CD8-positive, alpha-beta memory T cell (primary cell): ENCODE measurements at regions not wholly inside any gene's neighbourhood (a gene's known extent, or its start where the extent isn't known, plus 50 kb on each side); places are given as distances from the start of the nearest gene placed in this dataset.
"Not testable (repeated sequence)": the region's sequence is repeated elsewhere in the genome, so short reads cannot be mapped to it uniquely, and the experiment has no call there.

Experiments used
- CTCF ChIA-PET: fragments of 350-600 bp; sonication (Branson Sonifier 250); formaldehyde crosslinking; loops from one replicate; lab custom pipeline; 2021; ENCODE audit warnings: antibody characterized with exemption; lab: Charles Lee
- POLR2A ChIA-PET: fragments of 350-600 bp; sonication (Branson Sonifier 250); formaldehyde crosslinking; loops from one replicate; lab custom pipeline; 2021; ENCODE audit warnings: antibody characterized with exemption; lab: Charles Lee
- DNase-seq, 5 donors: peaks; one replicate each; pipeline versions ENCODE4 v3.0.0 to v3.0.0-alpha.2; 2020 to 2022; ENCODE audit warnings: mixed read lengths in 1 of 5
- H3K27ac ChIP-seq: one replicate; pipeline ENCODE4 v1.7.0; 2013; ENCODE audit warnings: low read depth, mild to moderate bottlenecking, low read length, moderate library complexity
- H3K27me3 ChIP-seq: 2 replicates; pipeline ENCODE4 v1.7.0; 2013; ENCODE audit warnings: low read length, mild to moderate bottlenecking; ENCODE audit not compliant: insufficient read depth, poor library complexity, severe bottlenecking
- H3K36me3 ChIP-seq: 2 replicates; pipeline ENCODE4 v1.7.0; 2013; ENCODE audit warnings: mild to moderate bottlenecking, low read length, moderate library complexity; ENCODE audit not compliant: insufficient read depth
- H3K4me1 ChIP-seq: 2 replicates; pipeline ENCODE4 v1.7.0; 2013; ENCODE audit warnings: mild to moderate bottlenecking, low read length, moderate library complexity; ENCODE audit not compliant: insufficient read depth
- H3K4me3 ChIP-seq: 2 replicates; pipeline ENCODE4 v1.7.0; 2013; ENCODE audit warnings: mild to moderate bottlenecking, low read length
- H3K9me3 ChIP-seq: 2 replicates; pipeline ENCODE4 v1.7.0; 2013; ENCODE audit warnings: mild to moderate bottlenecking, low read length
- H3K27ac Mint-ChIP-seq, 8 donors: one replicate each; pipeline ENCODE4 v1.8.0; 2020 to 2021; ENCODE audit warnings: mixed read lengths in 8 of 8, mild to moderate bottlenecking in 6 of 8, inconsistent platforms in 3 of 8, moderate library complexity in 3 of 8
- H3K27me3 Mint-ChIP-seq, 2 donors: one replicate each; pipeline ENCODE4 v1.8.0; 2020 to 2021; ENCODE audit warnings: mixed read lengths in 2 of 2, mild to moderate bottlenecking in 1 of 2, moderate library complexity in 1 of 2
- H3K36me3 Mint-ChIP-seq, 3 donors: one replicate each; pipeline ENCODE4 v1.8.0; 2020 to 2021; ENCODE audit warnings: mixed read lengths in 3 of 3, inconsistent platforms in 1 of 3, mild to moderate bottlenecking in 1 of 3
- H3K4me1 Mint-ChIP-seq, 3 donors: one replicate each; pipeline ENCODE4 v1.8.0; 2020 to 2021; ENCODE audit warnings: mixed read lengths in 3 of 3, inconsistent platforms in 1 of 3, mild to moderate bottlenecking in 1 of 3
- H3K4me3 Mint-ChIP-seq, 7 donors: one replicate each; pipeline ENCODE4 v1.8.0; 2020 to 2021; ENCODE audit warnings: mixed read lengths in 7 of 7, mild to moderate bottlenecking in 6 of 7, moderate library complexity in 4 of 7, inconsistent platforms in 2 of 7
- H3K9me3 Mint-ChIP-seq, 5 donors: one replicate each; pipeline ENCODE4 v1.8.0; 2020 to 2022; ENCODE audit warnings: mixed read lengths in 5 of 5, mild to moderate bottlenecking in 3 of 5, moderate library complexity in 2 of 5, inconsistent platforms in 1 of 5

DNA sequence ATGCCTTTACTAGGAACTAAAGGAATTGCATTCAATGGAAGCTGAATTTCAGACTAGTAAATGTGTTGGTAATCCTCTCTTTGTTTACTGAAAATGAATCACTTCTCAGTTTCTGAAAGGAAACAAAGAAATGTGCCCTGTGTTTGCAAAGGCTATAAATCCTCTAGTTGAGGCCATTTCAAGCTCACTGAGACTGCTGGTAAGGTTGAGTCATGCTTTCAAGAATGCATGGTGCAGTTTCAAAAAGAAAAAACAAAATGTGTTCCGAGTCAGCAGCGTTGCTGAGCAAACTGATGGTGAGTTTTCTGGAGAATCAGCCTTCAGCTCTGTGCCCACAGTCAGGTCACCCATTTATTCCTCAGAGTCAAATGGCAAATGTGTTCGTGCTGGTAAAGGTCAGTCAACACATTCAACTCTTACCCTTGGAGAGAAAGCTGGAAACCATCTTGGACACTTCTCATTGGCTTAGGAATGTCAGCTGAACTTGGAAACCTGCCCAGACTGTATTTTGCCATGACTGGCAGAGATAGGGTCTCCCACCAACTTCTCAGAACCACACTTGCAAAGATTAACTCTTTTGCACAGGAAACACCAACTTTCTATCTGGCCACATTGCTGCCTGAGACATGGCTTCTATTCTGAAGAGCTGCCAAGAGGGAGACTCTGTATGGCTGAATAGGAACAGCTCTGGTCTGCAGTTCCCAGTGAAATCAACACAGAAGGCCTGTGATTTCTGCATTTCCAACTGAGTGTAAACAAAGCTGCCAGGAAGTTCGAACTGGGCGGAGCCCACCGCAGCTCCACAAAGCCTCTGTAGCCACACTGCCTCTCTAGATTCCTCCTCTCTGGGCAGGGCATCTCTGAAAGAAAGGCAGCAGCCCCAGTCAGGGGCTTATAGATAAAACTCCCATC is 484.4 kb downstream of the ATP23 start:
- POLR2A ChIA-PET, result no interaction called here
- CTCF ChIA-PET, result no interaction called here
- peaks cover 1 to 8% of the 10 kb centered on the region in 2 donors for H3K27me3 Mint-ChIP-seq

DNA sequence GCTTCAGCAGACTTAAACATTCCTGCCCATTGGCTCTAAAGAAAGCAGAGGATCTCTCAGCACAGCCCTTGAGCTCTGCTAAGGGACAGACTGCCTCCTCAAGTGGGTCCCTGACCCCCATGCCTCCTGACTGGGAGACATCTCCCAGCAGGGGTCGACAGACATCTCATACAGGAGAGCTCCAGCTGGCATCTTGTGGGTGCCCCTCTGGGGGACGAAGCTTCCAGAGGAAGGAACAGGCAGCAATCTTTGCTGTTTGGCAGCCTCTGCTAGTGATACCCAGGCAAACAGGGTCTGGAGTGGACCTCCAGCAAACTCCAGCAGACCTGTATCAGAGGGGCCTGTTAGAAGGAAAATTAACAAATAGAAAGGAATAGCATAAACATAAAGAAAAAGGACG is 485.1 kb downstream of the ATP23 start:
- H3K27me3 ChIP-seq, H3K4me1 Mint-ChIP-seq, H3K4me3 ChIP-seq, POLR2A ChIA-PET, H3K27ac Mint-ChIP-seq, H3K27ac ChIP-seq, H3K36me3 ChIP-seq, H3K9me3 ChIP-seq, CTCF ChIA-PET, H3K9me3 Mint-ChIP-seq, H3K36me3 Mint-ChIP-seq, DNase-seq, H3K4me3 Mint-ChIP-seq, H3K4me1 ChIP-seq, H3K27me3 Mint-ChIP-seq: not testable (repeated sequence)

More for the DNA sequence above, 484.4 kb downstream of the ATP23 start:
- Mint-ChIP-seq H3K4me1 (peaks cover 0 to 10% (median 10%) of the 10 kb centered on the region in 3 donors), H3K36me3 (no peaks in the 10 kb centered on the region), H3K4me3 (no peak overlapping the region), H3K27ac (peak overlapping the region in 1 of 8 donors; percentile 17), H3K9me3 (peaks cover 0 to 2% (median 0%) of the 10 kb centered on the region in 5 donors)
- Histone ChIP-seq H3K27me3 (no peaks in the 10 kb centered on the region), H3K9me3 (no peaks in the 10 kb centered on the region), H3K27ac (no peak overlapping the region), H3K4me1 (no peaks in the 10 kb centered on the region), H3K36me3 (no peaks in the 10 kb centered on the region), H3K4me3 (no peak overlapping the region)
- DNase-seq, result no peak

DNA sequence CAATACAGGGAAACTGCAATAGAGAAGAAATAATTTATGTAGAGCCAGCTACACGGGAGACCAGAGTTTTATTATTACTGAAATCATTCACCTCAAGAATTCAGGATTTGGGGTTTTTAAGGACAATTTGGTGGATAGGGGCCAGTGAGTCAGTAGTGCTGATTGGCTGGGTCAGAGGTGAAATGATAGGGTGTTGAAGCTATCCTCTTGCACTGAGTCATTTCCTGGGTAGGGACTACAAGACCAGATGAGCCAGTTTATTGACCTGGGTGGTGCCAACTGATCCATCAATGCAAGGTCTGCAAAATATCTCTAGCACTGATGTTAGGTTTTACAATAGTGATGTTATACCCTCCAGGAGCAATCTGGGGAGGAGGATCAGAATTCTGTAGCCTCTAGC is 486.3 kb downstream of the LRIG3 start:
- H3K4me3 ChIP-seq, result no peak overlapping the region
- H3K9me3 Mint-ChIP-seq, result no peaks in the 10 kb centered on the region
- no peaks in the 10 kb centered on the region for H3K27me3 ChIP-seq
- POLR2A ChIA-PET, result no interaction called here
- no peaks in the 10 kb centered on the region for H3K4me1 Mint-ChIP-seq
- H3K4me3 Mint-ChIP-seq, result no peak overlapping the region
- DNase-seq, result no peak
- no peaks in the 10 kb centered on the region for H3K36me3 Mint-ChIP-seq
- H3K27ac ChIP-seq, result no peak overlapping the region
- no peaks in the 10 kb centered on the region for H3K4me1 ChIP-seq
- CTCF ChIA-PET, result no interaction called here
- H3K27me3 Mint-ChIP-seq, result no peaks in the 10 kb centered on the region
- H3K27ac Mint-ChIP-seq, result no peak overlapping the region
- H3K36me3 ChIP-seq, result no peaks in the 10 kb centered on the region
- H3K9me3 ChIP-seq, result no peaks in the 10 kb centered on the region

DNA sequence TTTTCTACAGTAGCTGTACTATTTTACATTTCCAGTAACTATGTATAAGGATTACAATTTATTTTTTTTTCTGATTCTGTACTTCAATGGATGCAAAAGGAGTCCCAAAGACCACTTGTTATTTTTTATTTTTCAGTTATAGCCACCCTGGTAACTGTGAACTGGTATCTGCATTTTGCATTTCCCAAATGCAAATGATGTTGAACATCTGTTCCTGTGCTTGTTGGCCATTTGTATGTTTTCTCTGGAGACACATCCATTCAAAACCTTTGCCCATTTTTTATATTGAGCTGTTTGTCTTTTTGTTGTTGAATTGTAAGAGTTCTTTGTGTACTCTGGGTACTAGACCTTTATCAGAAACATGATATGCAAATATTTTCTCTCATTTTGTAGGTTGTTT is 485.6 kb downstream of the LRIG3 start:
- no peaks in the 10 kb centered on the region for H3K27me3 Mint-ChIP-seq
- Histone ChIP-seq H3K27ac (no peak overlapping the region), H3K9me3 (no peaks in the 10 kb centered on the region), H3K27me3 (no peaks in the 10 kb centered on the region), H3K4me1 (no peaks in the 10 kb centered on the region), H3K36me3 (no peaks in the 10 kb centered on the region), H3K4me3 (no peak overlapping the region)
- no peaks in the 10 kb centered on the region for H3K4me1 Mint-ChIP-seq
- no peak overlapping the region for H3K4me3 Mint-ChIP-seq
- H3K36me3 Mint-ChIP-seq, result no peaks in the 10 kb centered on the region
- no peak for DNase-seq
- POLR2A ChIA-PET, result no interaction called here
- CTCF ChIA-PET, result no interaction called here
- no peaks in the 10 kb centered on the region for H3K9me3 Mint-ChIP-seq
- H3K27ac Mint-ChIP-seq, result peak overlapping the region in 1 of 8 donors; percentile 39

DNA sequence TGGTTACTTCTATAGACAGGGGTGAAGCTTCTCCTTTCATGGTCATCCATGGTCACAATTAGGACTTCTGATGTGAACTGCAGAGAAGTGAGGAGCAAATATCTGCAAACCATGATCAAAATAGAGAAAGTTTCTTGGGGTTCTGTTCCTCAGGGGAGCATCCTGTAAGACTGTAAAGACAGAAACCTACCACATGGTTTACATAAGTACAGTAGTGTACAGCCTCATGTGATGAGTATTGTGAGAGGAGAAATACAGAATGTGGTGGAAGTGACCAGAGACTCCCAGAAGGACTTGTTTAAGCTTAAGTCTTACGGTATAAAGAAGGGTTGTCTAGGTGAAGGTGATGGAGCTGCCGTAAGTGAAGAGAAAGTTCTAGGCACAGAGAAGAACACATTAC is 484.7 kb downstream of the LRIG3 start:
- ChIA-PET POLR2A (no interaction called here), CTCF (no interaction called here)
- Histone ChIP-seq H3K9me3 (no peaks in the 10 kb centered on the region), H3K36me3 (no peaks in the 10 kb centered on the region), H3K27me3 (no peaks in the 10 kb centered on the region), H3K4me1 (no peaks in the 10 kb centered on the region), H3K4me3 (no peak overlapping the region), H3K27ac (no peak overlapping the region)
- no peak for DNase-seq
- H3K27ac Mint-ChIP-seq, result no peak overlapping the region
- H3K27me3 Mint-ChIP-seq, result no peaks in the 10 kb centered on the region
- no peaks in the 10 kb centered on the region for H3K36me3 Mint-ChIP-seq
- H3K4me1 Mint-ChIP-seq, result no peaks in the 10 kb centered on the region
- H3K9me3 Mint-ChIP-seq, result no peaks in the 10 kb centered on the region
- no peak overlapping the region for H3K4me3 Mint-ChIP-seq

DNA sequence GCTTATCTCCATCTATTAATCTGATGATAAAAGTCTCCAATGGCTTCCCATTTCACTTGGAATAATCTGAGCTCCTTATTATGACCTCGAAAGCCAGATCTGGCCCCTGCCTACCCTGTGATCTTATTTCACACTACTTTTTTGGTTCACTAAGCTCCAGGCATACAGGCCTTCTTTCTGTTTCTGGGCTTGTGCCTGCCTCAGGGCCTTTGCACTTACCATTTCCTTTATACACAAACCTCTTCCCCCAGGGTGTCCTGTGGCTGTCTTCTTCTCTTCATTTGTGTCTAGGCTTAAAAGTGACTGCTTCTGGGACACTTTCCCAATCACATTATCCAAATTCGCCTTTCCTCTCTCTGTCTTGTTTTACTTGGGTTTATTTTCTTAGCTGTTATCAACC is 478.8 kb downstream of the LRIG3 start:
- Mint-ChIP-seq H3K27me3 (peaks cover 0 to 3% of the 10 kb centered on the region in 2 donors), H3K4me1 (no peaks in the 10 kb centered on the region), H3K4me3 (no peak overlapping the region), H3K36me3 (no peaks in the 10 kb centered on the region), H3K27ac (no peak overlapping the region), H3K9me3 (peaks cover 0 to 5% (median 2%) of the 10 kb centered on the region in 5 donors)
- Histone ChIP-seq H3K27me3 (no peaks in the 10 kb centered on the region), H3K4me3 (no peak overlapping the region), H3K9me3 (no peaks in the 10 kb centered on the region), H3K36me3 (no peaks in the 10 kb centered on the region), H3K27ac (no peak overlapping the region), H3K4me1 (no peaks in the 10 kb centered on the region)
- no peak for DNase-seq
- ChIA-PET POLR2A (no interaction called here), CTCF (no interaction called here)

DNA sequence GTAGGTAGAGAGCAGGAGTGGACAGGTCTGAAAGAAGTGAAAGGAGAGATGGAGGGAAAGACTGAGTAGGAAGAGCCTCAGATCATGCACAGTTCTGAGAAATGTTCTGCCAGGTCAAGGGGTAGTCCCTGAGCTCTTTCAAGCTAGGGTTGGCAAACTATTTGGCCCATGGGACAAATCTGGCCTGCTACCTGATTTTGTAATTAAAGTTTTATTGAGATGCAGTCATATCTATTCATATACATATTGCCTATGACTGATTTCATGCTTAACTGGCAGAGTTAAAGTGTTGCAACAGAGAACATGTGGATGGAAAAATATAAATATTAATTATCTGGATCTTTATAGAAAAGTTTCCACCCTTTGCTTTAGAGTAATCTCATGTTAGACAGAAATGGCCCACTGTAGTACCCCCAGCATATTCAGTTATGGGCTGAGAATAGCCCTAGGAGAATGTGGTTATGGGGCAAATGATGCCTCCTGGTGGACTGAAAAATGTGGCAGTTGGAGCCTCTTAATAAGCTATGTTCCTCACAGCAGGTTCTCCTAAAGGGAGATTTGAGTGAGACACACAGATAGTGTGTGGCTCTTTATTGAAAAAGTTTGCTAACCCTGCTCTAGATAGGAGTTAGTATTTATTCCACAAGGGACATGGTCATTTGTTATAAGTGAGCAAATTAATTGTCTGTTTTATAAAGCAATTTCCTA is 476.9 kb downstream of the LRIG3 start:
- Mint-ChIP-seq H3K36me3 (no peaks in the 10 kb centered on the region), H3K4me1 (no peaks in the 10 kb centered on the region), H3K9me3 (peaks cover 0 to 5% (median 2%) of the 10 kb centered on the region in 5 donors), H3K27me3 (peaks cover 0 to 3% of the 10 kb centered on the region in 2 donors), H3K4me3 (no peak overlapping the region), H3K27ac (no peak overlapping the region)
- POLR2A ChIA-PET, result no interaction called here
- CTCF ChIA-PET, result no interaction called here
- H3K9me3 ChIP-seq, result no peaks in the 10 kb centered on the region
- no peaks in the 10 kb centered on the region for H3K36me3 ChIP-seq
- no peaks in the 10 kb centered on the region for H3K4me1 ChIP-seq
- no peak for DNase-seq
- H3K4me3 ChIP-seq, result no peak overlapping the region
- H3K27me3 ChIP-seq, result no peaks in the 10 kb centered on the region
- H3K27ac ChIP-seq, result no peak overlapping the region

DNA sequence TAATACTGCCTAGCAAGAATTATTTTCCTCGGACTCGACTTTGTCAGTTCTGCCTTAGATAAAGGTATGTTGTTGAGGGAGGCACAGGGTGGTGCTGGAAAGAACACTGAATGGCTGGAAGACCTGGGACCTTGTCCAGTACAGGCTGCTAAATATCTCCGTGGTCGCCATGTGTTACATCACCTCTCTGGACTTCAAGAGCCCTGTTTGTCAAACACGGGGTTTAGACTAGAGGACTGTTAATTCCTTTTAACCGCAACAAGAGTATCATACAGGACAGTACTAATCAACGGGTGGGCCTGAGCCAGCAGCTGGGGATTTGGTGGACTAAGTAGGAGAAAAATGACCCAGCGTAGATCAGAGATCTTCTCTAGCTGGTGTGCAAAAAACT is 476.3 kb downstream of the LRIG3 start:
- H3K4me1 ChIP-seq, result no peaks in the 10 kb centered on the region
- no peaks in the 10 kb centered on the region for H3K9me3 ChIP-seq
- no peak for DNase-seq
- Mint-ChIP-seq H3K27ac (no peak overlapping the region), H3K9me3 (peaks cover 0 to 5% (median 2%) of the 10 kb centered on the region in 5 donors), H3K36me3 (no peaks in the 10 kb centered on the region), H3K4me1 (no peaks in the 10 kb centered on the region), H3K4me3 (no peak overlapping the region), H3K27me3 (peaks cover 0 to 3% of the 10 kb centered on the region in 2 donors)
- no peaks in the 10 kb centered on the region for H3K36me3 ChIP-seq
- H3K27ac ChIP-seq, result no peak overlapping the region
- H3K27me3 ChIP-seq, result no peaks in the 10 kb centered on the region
- CTCF ChIA-PET, result no interaction called here
- H3K4me3 ChIP-seq, result no peak overlapping the region
- POLR2A ChIA-PET, result no interaction called here
